ENCODE measurements at regions not wholly inside any gene's neighbourhood (a gene's known extent, or its start where the extent isn't known, plus 50 kb on each side); places are given as distances from the start of the nearest gene placed in this dataset.

GRCh38 chr12:58741226-58741625 is 179.1 kb downstream of the LRIG3 start:
- no peaks in the 10 kb centered on the region for H3K36me3 ChIP-seq (ENCODE audit: control insufficient read depth in 1 of 2, insufficient read depth in 2 of 2, low read length in 2 of 2)
- H3K4me1 ChIP-seq (ENCODE audit: control insufficient read depth in 1 of 2, insufficient read depth in 2 of 2, low read length in 2 of 2): no peaks in the 10 kb centered on the region
- no peak overlapping the region for H3K4me3 ChIP-seq (replicated peaks in 1 of 2; ENCODE audit: low read depth in 1 of 2, low read length in 2 of 2)
- POLR2A ChIA-PET: no interaction called here
- no peaks in the 10 kb centered on the region for H4K20me1 ChIP-seq (ENCODE audit: insufficient read depth)
- H2AFZ ChIP-seq (ENCODE audit: low read depth, low read length, poor library complexity, severe bottlenecking): no peak overlapping the region
- no peak overlapping the region for H3K27ac ChIP-seq (ENCODE audit: low read depth, low read length)
- no peaks in the 10 kb centered on the region for H3K9me3 ChIP-seq (ENCODE audit: control insufficient read depth in 1 of 2, insufficient read depth in 1 of 2, low read depth in 1 of 2, low read length in 2 of 2)
- no TSS peak for BruUV-seq (replicated peaks)
- no peak overlapping the region for H3K9ac ChIP-seq (ENCODE audit: low read length)
- CTCF ChIA-PET: no interaction called here
- ATAC-seq (no peak; the same call in 1 of the 2 replicates), DNase-seq (ENCODE audit: low read depth, low spot score) (no peak)
- H3K9me2 ChIP-seq (ENCODE audit: insufficient read depth): no peaks in the 10 kb centered on the region; the same call in 1 of the 2 replicates
- peak; percentile 22; the same call in 1 of the 2 replicates for TF ChIP-seq RAD21 (IDR thresholded peaks at IDR 0.05; ENCODE audit: low read depth)
- TF ChIP-seq CTCF (IDR thresholded peaks at IDR 0.05 in 2 of 3, conservative IDR thresholded peaks at IDR 0.05 in 1 of 3; ENCODE audit: borderline replicate concordance in 1 of 3, insufficient read depth in 1 of 3, low read depth in 2 of 3, low read length in 2 of 3): peak in 1 of 3 experiments; percentile 18; a peak in 1 of 6 replicates
- no peak for TF ChIP-seq YY1 (IDR thresholded peaks at IDR 0.05; ENCODE audit: extremely low read depth, insufficient replicate concordance, low read depth, low read length)
- RAD21 ChIA-PET (ENCODE audit: low non-redundant PET in 1 of 2, low total read pairs in 2 of 2, uncharacterized antibody in 2 of 2, unreplicated experiment in 2 of 2): no interaction called here
- no peaks in the 10 kb centered on the region for H3K79me2 ChIP-seq (ENCODE audit: insufficient read depth, low read length)
- H3K4me2 ChIP-seq (ENCODE audit: low read length): no peak overlapping the region
- no peaks in the 10 kb centered on the region for H3K27me3 ChIP-seq (ENCODE audit: insufficient read depth, low read length)
- intact Hi-C loops (cut with micrococcal nuclease): no loop called here

GRCh38 chr12:58745348-58746125 is 174.8 kb downstream of the LRIG3 start:
- no peaks in the 10 kb centered on the region for H3K36me3 ChIP-seq (ENCODE audit: control insufficient read depth in 1 of 2, insufficient read depth in 2 of 2, low read length in 2 of 2)
- H3K4me2 ChIP-seq (ENCODE audit: low read length): no peak overlapping the region
- ChIA-PET POLR2A (no interaction called here), RAD21 (ENCODE audit: low non-redundant PET in 1 of 2, low total read pairs in 2 of 2, uncharacterized antibody in 2 of 2, unreplicated experiment in 2 of 2) (no interaction called here), CTCF (no interaction called here)
- no peaks in the 10 kb centered on the region for H3K4me1 ChIP-seq (ENCODE audit: control insufficient read depth in 1 of 2, insufficient read depth in 2 of 2, low read length in 2 of 2)
- intact Hi-C loops (cut with micrococcal nuclease): no loop called here
- ATAC-seq (no peak), DNase-seq (ENCODE audit: low read depth, low spot score) (no peak)
- no peak overlapping the region for H2AFZ ChIP-seq (ENCODE audit: low read depth, low read length, poor library complexity, severe bottlenecking)
- H3K9me2 ChIP-seq (ENCODE audit: insufficient read depth): no peaks in the 10 kb centered on the region
- BruUV-seq (replicated peaks): no TSS peak
- H3K79me2 ChIP-seq (ENCODE audit: insufficient read depth, low read length): no peaks in the 10 kb centered on the region
- no peak overlapping the region for H3K4me3 ChIP-seq (replicated peaks in 1 of 2; ENCODE audit: low read depth in 1 of 2, low read length in 2 of 2)
- H4K20me1 ChIP-seq (ENCODE audit: insufficient read depth): no peaks in the 10 kb centered on the region
- no peak overlapping the region for H3K9ac ChIP-seq (ENCODE audit: low read length)
- no peaks in the 10 kb centered on the region for H3K9me3 ChIP-seq (ENCODE audit: control insufficient read depth in 1 of 2, insufficient read depth in 1 of 2, low read depth in 1 of 2, low read length in 2 of 2)
- no peaks in the 10 kb centered on the region for H3K27me3 ChIP-seq (ENCODE audit: insufficient read depth, low read length)
- TF ChIP-seq MAX (IDR thresholded peaks at IDR 0.05): no peak
- TF ChIP-seq EGR1 (IDR thresholded peaks at IDR 0.05; ENCODE audit: low read depth): no peak
- TF ChIP-seq ATF3 (IDR thresholded peaks at IDR 0.05): no peak
- TF ChIP-seq CEBPB (IDR thresholded peaks at IDR 0.05; ENCODE audit: low read depth): no peak
- TF ChIP-seq TCF7L2 (IDR thresholded peaks at IDR 0.05; ENCODE audit: borderline replicate concordance, extremely low read depth, insufficient read depth, insufficient read length): no peak
- no peak for TF ChIP-seq ZFX (IDR thresholded peaks at IDR 0.05)
- TF ChIP-seq JUND (IDR thresholded peaks at IDR 0.05): no peak
- TF ChIP-seq RAD21 (IDR thresholded peaks at IDR 0.05; ENCODE audit: low read depth): no peak
- TF ChIP-seq POLR2AphosphoS5 (IDR thresholded peaks at IDR 0.05; ENCODE audit: low read depth, low read length): no peak
- TF ChIP-seq YY1 (IDR thresholded peaks at IDR 0.05; ENCODE audit: extremely low read depth, insufficient replicate concordance, low read depth, low read length): no peak
- TF ChIP-seq POLR2A (IDR thresholded peaks at IDR 0.05; ENCODE audit: borderline replicate concordance, extremely low read depth, insufficient read depth, insufficient read length): no peak
- TF ChIP-seq CTCF (IDR thresholded peaks at IDR 0.05 in 2 of 3, conservative IDR thresholded peaks at IDR 0.05 in 1 of 3; ENCODE audit: borderline replicate concordance in 1 of 3, insufficient read depth in 1 of 3, low read depth in 2 of 3, low read length in 2 of 3): no peak
- no peak overlapping the region for H3K27ac ChIP-seq (ENCODE audit: low read depth, low read length)
